Breast epithelium (tissue), 4 donors: ENCODE measurements at regions not wholly inside any gene's neighbourhood (a gene's known extent, or its start where the extent isn't known, plus 50 kb on each side); places are given as distances from the start of the nearest gene placed in this dataset.
A peak's percentile ranks its signal among the peaks of the same experiment; 100 is the strongest.

ENCODE experiments used
- DNase-seq, 2 donors: peaks; one replicate each; pipeline ENCODE4 v3.0.0-alpha.2; 2019; ENCODE audit warnings: low spot score in 2 of 2
- H3K27ac ChIP-seq, 2 donors: fragments of 200-600 bp; sonication (generic) in 1 of 2; one replicate each; pipeline ENCODE4 v1.5.1; 2016 to 2019; ENCODE audit warnings: mild to moderate bottlenecking in 1 of 2
- H3K27me3 ChIP-seq, 2 donors: fragments of 200-600 bp; sonication (generic) in 1 of 2; one replicate each; pipeline versions ENCODE4 v1.5.1 to v1.6.0; 2017 to 2019; ENCODE audit warnings: control low read depth in 1 of 2, mild to moderate bottlenecking in 1 of 2
- H3K36me3 ChIP-seq: fragments of 200-600 bp; one replicate; pipeline ENCODE4 v1.5.1; 2019
- H3K4me1 ChIP-seq, 2 donors: fragments of 200-600 bp; sonication (generic); one replicate each; pipeline ENCODE4 v1.5.1; 2016 to 2019; ENCODE audit warnings: control low read depth in 1 of 2
- H3K4me3 ChIP-seq, 3 donors: fragments of 200-600 bp; sonication (generic); 1 replicate in 2 of 3; 2 replicates in 1 of 3; pipeline ENCODE4 v1.5.1; 2016 to 2019; ENCODE audit warnings: mild to moderate bottlenecking in 3 of 3, moderate library complexity in 2 of 3
- H3K9me3 ChIP-seq, 2 donors: fragments of 200-600 bp; sonication (generic) in 1 of 2; one replicate each; pipeline ENCODE4 v1.5.1; 2016 to 2019; ENCODE audit warnings: control low read depth in 1 of 2
- CTCF ChIP-seq, 3 donors: fragments of 450-650 bp; IDR thresholded peaks; one replicate each; pipeline ENCODE4 v1.5.1; 2016 to 2017; ENCODE audit warnings: antibody characterized with exemption in 3 of 3, mild to moderate bottlenecking in 3 of 3, moderate library complexity in 3 of 3
- POLR2A ChIP-seq: fragments of 450-650 bp; IDR thresholded peaks from one replicate; pipeline ENCODE4 v1.6.1; 2016; ENCODE audit warnings: antibody characterized with exemption, mild to moderate bottlenecking, moderate library complexity
- POLR2AphosphoS5 ChIP-seq, 3 donors: sonication (generic); formaldehyde crosslinking; IDR thresholded peaks; one replicate each; pipeline ENCODE4 v1.6.1; 2017; ENCODE audit warnings: antibody characterized with exemption in 3 of 3
- intact Hi-C: fragments of 100-400 bp; cut with DNase I; formaldehyde crosslinking; loops from one replicate; pipeline ENCODE4 v1.15.1; 2023; ENCODE audit warnings: low total_unique reads

- Histone ChIP-seq H3K27me3 (no peaks in the 10 kb centered on the region), H3K4me3 (no peak overlapping the region), H3K9me3 (no peaks in the 10 kb centered on the region), H3K27ac (no peak overlapping the region), H3K36me3 (no peaks in the 10 kb centered on the region), H3K4me1 (no peaks in the 10 kb centered on the region)
- TF ChIP-seq POLR2AphosphoS5 (IDR thresholded peaks at IDR 0.05), result no peak
- TF ChIP-seq CTCF (IDR thresholded peaks at IDR 0.05), result no peak
- no peak for TF ChIP-seq POLR2A
- intact Hi-C loops, result no loop called here
- DNase-seq, result peak in 1 of 2 donors; percentile 64
Measured at GRCh38 chr1:95723346-95723745, 489.3 kb downstream of the RWDD3 start.

GRCh38 chr1:95728841-95729240 lies 494.8 kb downstream of the RWDD3 start:
- no peaks in the 10 kb centered on the region for H3K9me3 ChIP-seq
- intact Hi-C loops, result no loop called here
- DNase-seq, result no peak
- H3K27ac ChIP-seq, result no peak overlapping the region
- H3K4me3 ChIP-seq, result no peak overlapping the region
- H3K36me3 ChIP-seq, result no peaks in the 10 kb centered on the region
- no peak for TF ChIP-seq POLR2A
- no peak for TF ChIP-seq CTCF (IDR thresholded peaks at IDR 0.05)
- no peak for TF ChIP-seq POLR2AphosphoS5 (IDR thresholded peaks at IDR 0.05)
- no peaks in the 10 kb centered on the region for H3K4me1 ChIP-seq
- H3K27me3 ChIP-seq, result no peaks in the 10 kb centered on the region

- Histone ChIP-seq H3K27ac (no peak overlapping the region), H3K4me1 (no peaks in the 10 kb centered on the region), H3K9me3 (no peaks in the 10 kb centered on the region), H3K4me3 (no peak overlapping the region), H3K27me3 (no peaks in the 10 kb centered on the region), H3K36me3 (no peaks in the 10 kb centered on the region)
- DNase-seq, result no peak
- TF ChIP-seq CTCF (IDR thresholded peaks at IDR 0.05), result no peak
- TF ChIP-seq POLR2A, result no peak
- TF ChIP-seq POLR2AphosphoS5 (IDR thresholded peaks at IDR 0.05), result no peak
- intact Hi-C loops, result no loop called here
Measured at GRCh38 chr1:95730986-95731385, 497.0 kb downstream of the RWDD3 start.

GRCh38 chr1:95731466-95731865 lies 497.5 kb downstream of the RWDD3 start:
- Histone ChIP-seq H3K4me1 (no peaks in the 10 kb centered on the region), H3K27ac (no peak overlapping the region), H3K4me3 (no peak overlapping the region), H3K27me3 (no peaks in the 10 kb centered on the region), H3K36me3 (no peaks in the 10 kb centered on the region), H3K9me3 (no peaks in the 10 kb centered on the region)
- no peak for TF ChIP-seq CTCF (IDR thresholded peaks at IDR 0.05)
- no peak for TF ChIP-seq POLR2AphosphoS5 (IDR thresholded peaks at IDR 0.05)
- TF ChIP-seq POLR2A, result no peak
- intact Hi-C loops, result no loop called here
- DNase-seq, result no peak

- Histone ChIP-seq H3K9me3 (peaks cover 0 to 10% of the 10 kb centered on the region in 2 donors), H3K27me3 (no peaks in the 10 kb centered on the region), H3K4me3 (no peak overlapping the region), H3K36me3 (no peaks in the 10 kb centered on the region), H3K4me1 (no peaks in the 10 kb centered on the region), H3K27ac (no peak overlapping the region)
- TF ChIP-seq CTCF (IDR thresholded peaks at IDR 0.05), result no peak
- TF ChIP-seq POLR2A, result no peak
- no peak for TF ChIP-seq POLR2AphosphoS5 (IDR thresholded peaks at IDR 0.05)
- intact Hi-C loops, result no loop called here
- no peak for DNase-seq
Measured at GRCh38 chr1:95733031-95733430, 499.0 kb downstream of the RWDD3 start.
